LNCaP clone FGC (cell line): ENCODE measurements at regions not wholly inside any gene's neighbourhood (a gene's known extent, or its start where the extent isn't known, plus 50 kb on each side); places are given as distances from the start of the nearest gene placed in this dataset.

Experiments used
- DNase-seq: peaks from one replicate; pipeline ENCODE4 v3.0.0-alpha.2; 2011; ENCODE audit warnings: low read depth
- H3K4me3 ChIP-seq: 2 replicates; pipeline ENCODE4 v1.5.1; 2011; ENCODE audit warnings: mild to moderate bottlenecking, low read depth, low read length, control low read depth
- TF ChIP-seq, protein P1 (sequence below): IDR thresholded peaks from 2 replicates; pipeline ENCODE4 v1.5.1; 2012; ENCODE audit warnings: mild to moderate bottlenecking; ENCODE audit not compliant: control insufficient read depth, insufficient read depth; ENCODE audit errors: extremely low read depth

DNA sequence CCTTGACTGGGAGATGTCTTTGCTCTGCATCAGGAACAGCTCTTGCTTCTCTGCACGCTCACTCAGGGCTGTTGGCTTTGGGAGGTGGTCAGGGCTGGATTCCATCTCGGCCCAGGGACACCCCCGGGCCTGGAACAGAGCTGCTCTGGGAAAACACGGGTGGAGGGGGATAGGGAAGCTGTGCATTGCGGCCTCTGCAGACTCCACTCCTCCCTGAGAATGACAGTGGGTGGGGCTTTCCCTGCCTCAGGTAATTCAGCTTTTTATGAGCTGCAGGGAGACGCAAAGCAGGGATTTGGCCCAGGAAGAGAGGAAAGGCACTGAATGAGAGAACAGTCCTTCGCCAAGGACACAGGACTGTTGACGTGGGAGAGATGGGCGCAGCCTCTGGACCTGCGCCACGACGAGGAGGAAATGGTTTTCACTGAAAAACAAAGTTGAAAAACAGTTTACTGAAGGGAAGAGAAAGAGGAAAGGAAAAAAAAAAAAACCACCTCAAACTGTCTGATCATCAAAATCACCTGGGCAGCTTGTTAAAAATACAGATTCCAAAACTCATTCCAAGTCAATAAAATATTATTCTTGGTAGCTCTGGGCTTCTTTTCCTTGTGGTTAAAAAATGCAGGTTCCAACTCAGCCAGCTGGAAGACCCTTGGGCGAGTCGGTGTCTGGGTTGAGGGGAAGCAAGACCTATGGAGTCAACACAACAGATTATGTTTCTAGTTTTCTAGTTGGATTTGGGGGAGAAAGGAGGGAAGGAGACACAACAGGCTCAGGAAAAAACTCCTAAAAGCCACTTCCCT is 194.0 kb downstream of the ZFP36L2 start:
- DNase-seq = peak; percentile 19
- H3K4me3 ChIP-seq = no peak overlapping the region
- TF ChIP-seq, protein P1, sequence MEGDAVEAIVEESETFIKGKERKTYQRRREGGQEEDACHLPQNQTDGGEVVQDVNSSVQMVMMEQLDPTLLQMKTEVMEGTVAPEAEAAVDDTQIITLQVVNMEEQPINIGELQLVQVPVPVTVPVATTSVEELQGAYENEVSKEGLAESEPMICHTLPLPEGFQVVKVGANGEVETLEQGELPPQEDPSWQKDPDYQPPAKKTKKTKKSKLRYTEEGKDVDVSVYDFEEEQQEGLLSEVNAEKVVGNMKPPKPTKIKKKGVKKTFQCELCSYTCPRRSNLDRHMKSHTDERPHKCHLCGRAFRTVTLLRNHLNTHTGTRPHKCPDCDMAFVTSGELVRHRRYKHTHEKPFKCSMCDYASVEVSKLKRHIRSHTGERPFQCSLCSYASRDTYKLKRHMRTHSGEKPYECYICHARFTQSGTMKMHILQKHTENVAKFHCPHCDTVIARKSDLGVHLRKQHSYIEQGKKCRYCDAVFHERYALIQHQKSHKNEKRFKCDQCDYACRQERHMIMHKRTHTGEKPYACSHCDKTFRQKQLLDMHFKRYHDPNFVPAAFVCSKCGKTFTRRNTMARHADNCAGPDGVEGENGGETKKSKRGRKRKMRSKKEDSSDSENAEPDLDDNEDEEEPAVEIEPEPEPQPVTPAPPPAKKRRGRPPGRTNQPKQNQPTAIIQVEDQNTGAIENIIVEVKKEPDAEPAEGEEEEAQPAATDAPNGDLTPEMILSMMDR = no peak

DNA sequence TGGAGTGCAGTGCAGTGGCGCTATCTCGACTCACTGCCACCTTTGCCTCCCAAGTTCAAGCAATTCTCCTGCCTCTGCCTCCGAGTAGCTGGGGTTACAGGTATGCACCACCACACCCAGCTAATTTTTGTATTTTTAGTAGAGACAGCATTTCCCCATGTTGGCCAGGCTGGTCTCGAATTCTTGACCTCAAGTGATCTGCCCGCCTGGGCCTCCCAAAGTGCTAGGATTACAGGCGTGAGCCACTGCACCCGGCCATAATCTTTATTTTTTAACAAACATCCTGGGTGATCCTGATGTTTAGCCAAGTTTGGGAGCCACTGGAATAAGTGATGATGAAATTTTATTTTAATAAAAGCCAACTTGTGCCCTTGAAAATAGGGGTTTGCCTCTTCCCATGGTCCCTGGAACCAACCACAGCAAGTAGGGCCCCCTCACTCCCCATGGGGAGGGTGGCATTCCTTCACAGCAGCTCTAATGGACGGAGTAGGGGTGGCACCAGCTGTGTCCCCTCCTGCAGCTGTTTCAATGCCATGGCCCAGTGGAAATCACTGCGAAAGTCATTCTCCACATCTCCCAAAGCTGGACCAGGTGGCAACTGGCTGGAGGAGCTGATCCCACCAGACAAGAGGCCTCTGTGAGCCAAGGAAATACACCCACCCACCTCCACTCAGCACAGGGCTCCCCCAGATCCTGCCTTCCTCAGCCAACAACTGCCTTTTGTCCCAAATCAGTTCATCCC is 194.8 kb downstream of the ZFP36L2 start:
- H3K4me3 ChIP-seq = no peak overlapping the region
- DNase-seq = no peak
- TF ChIP-seq, protein P1 = no peak

DNA sequence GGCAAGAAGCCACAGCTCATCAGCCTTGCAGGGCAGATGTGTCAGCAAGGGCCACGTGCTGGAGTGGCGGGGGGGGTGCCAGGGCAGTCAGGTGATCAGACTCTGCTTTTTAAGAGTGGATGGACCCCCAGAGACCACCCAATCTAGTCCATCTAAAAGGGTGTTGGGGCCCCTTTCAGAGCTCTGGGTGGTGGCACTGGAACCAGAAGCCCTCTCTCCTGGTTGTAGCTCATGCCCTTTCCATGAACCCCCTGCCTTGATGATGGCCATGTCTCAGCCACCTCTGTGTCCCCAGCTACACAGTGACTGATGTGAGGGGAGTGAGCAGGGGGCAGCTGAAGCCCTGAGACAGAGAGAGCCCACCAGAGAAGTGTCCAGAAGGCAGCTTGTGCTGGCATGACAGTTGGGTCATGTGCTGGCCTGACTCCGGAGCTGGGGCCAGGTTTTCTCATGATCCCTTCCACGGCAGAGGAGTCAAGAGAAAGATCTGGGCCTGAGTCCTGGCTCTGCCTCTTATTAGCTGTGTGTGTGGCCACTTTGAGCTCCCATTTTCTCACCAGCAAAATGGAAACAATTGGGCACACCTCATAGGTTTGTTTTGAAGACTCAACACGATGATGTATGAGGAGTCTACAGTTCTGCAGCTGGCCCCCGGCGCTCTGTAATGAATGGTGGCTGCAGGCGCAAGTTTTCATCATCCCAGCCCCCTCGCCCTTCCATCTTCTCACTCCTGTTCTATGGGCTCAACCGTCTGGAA is 195.7 kb downstream of the ZFP36L2 start:
- H3K4me3 ChIP-seq = no peak overlapping the region
- no peak for DNase-seq
- TF ChIP-seq, protein P1 = no peak

DNA sequence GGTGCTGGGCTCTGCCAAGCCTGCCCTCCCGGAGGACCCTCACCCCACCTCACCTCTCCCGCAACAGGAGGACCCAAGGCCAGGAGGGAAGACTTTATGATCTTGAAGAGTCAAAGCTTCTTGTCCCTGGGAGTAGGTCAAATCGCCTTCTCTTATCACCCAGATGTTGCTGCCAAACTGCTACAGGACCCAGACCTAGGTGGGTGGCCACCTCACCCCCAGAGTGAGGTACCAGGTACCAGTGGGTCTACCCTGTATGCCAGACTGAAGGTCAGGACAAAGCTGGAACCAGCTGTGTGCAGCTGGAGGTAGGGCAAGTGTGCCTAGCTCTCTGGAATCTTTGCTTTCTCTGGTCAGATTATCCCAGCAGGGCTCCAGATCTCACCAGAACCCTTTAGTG is 197.2 kb downstream of the ZFP36L2 start:
- TF ChIP-seq, protein P1 = no peak
- no peak overlapping the region for H3K4me3 ChIP-seq
- DNase-seq = no peak

DNA sequence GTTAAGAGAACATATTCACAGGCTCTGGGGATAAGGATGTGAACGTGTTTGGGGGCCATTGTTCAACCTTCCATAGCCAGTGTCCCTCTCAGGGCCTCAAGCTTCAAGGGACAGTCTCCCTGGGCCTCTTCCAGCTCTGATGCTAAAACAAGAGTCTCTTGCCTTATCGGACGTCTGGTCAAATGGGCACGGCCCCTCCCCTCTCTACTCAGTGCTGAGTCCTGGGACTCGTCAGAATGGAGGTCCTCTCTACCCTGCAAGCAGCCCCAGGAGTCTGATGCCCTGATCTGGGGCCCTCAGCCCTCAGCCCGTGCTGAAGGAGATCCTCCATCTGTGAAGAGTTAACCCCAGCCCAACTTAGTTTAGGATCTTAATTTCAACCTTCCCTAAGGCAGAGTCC is 198.2 kb downstream of the ZFP36L2 start:
- no peak overlapping the region for H3K4me3 ChIP-seq
- no peak for DNase-seq
- TF ChIP-seq, protein P1 = no peak

DNA sequence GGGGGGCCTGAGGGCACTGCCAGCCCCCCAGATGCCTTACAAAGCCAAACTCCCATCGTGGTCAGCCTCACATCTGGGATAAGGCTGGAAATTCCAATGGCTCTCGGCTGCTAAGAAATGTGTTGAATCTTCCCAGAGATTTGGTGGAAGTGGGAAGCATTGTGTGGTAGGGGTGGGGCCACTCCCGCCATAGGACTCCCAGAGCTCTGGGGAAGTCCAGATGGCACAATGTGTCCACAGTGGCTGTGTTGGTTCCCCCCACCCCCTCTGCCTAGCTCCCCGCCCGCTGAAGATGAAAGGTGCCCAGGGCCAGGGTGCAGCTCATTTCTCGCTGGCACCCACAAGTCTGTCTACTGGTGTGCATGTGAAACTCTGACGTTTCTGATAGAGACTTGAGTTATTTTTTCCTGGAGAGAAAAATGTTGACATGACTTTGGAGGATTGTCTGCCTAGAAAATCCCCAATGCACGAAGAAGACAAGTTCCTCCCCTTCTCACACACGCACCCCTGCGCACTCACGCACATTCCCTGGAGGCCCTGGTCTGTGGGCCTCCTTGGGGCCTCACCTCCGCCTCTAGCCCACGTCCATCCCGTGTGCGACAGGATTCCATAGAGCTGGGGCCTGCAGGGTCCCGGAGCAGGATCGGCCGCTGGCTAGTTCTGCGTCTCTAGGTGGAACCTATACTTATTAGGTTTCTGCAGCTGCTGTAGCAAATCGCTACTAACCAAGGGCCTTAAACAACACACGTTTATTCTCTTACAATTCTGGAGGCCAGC is 199.1 kb downstream of the ZFP36L2 start:
- DNase-seq = no peak
- no peak overlapping the region for H3K4me3 ChIP-seq
- TF ChIP-seq, protein P1 = no peak
